ENCODE measurements at regions not wholly inside any gene's neighbourhood (a gene's known extent, or its start where the extent isn't known, plus 50 kb on each side); places are given as distances from the start of the nearest gene placed in this dataset.

DNA sequence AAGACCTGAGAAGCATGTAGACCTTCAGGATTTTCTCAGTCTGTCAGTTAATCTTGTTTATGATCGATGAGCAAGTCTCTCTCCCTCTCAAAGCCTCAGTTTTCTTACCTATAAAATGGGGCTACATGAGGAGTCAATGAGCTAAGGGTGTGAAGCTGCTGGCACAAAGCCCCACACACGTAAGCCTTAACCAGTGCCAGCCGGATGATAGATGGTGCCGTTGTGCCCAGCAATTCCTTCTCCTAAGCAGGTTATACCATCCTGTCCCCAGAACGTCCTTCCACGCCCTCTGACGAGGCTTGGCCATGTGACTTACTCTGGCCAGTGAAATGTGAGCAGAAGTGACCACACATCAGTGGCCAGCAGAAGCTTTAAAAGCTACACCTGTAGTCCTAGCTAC lies 179.0 kb downstream of the C9orf50 start:
- peaks cover 6% of the 10 kb centered on the region for H3K4me1 Mint-ChIP-seq (ENCODE audit: low read depth)
- no peak overlapping the region for H3K27ac Mint-ChIP-seq
- no peaks in the 10 kb centered on the region for H3K36me3 Mint-ChIP-seq (ENCODE audit: low read depth)
- no peaks in the 10 kb centered on the region for H3K9me3 Mint-ChIP-seq
- no peak overlapping the region for H3K4me3 Mint-ChIP-seq (ENCODE audit: low read depth)
- H3K27me3 Mint-ChIP-seq (ENCODE audit: low read depth) = peaks cover 55% of the 10 kb centered on the region
- intact Hi-C loops (cut with micrococcal nuclease) = no loop called here
- no peak for DNase-seq (ENCODE audit: low spot score)

DNA sequence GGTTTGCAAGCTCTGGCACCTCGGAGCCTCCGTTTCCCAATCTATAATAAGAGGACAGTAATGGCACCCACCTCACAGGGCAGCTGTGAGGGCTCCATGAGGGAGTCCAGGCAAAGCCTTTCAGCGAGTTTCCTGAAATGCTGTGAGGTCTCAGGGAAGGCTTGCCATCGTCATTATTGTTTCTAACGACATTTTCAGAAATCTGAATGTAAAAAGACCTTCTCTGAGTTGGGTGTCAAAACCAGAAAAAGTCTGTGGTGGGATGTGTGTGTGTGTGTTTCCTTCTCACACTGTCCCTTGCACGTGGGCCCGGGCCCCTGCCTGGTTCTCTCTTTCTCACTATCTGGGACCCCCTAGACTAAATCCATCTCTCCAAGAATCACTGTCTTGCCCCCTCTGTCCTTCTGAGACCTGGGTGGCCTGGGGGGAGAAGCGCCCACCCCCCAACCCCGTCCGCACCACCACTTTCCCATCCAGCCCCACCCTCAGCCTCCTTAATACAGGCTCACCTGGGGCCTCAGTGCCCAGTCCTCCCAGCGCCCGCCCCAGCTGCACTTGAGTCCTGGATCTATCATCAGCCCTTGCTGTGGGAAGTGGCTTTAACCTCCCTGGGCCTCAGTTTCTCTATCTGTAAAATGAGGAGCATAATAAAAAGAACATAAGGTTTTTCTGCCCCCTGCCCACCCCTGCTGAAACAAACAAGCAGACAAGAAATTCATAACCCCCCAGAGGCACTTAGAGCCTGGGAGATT lies 180.3 kb downstream of the C9orf50 start:
- intact Hi-C loops (cut with micrococcal nuclease) = no loop called here
- H3K4me3 Mint-ChIP-seq (ENCODE audit: low read depth) = no peak overlapping the region
- H3K27me3 Mint-ChIP-seq (ENCODE audit: low read depth) = peaks cover 64% of the 10 kb centered on the region
- no peak overlapping the region for H3K27ac Mint-ChIP-seq
- no peaks in the 10 kb centered on the region for H3K36me3 Mint-ChIP-seq (ENCODE audit: low read depth)
- no peak for DNase-seq (ENCODE audit: low spot score)
- H3K9me3 Mint-ChIP-seq = no peaks in the 10 kb centered on the region
- H3K4me1 Mint-ChIP-seq (ENCODE audit: low read depth) = peaks cover 9% of the 10 kb centered on the region

DNA sequence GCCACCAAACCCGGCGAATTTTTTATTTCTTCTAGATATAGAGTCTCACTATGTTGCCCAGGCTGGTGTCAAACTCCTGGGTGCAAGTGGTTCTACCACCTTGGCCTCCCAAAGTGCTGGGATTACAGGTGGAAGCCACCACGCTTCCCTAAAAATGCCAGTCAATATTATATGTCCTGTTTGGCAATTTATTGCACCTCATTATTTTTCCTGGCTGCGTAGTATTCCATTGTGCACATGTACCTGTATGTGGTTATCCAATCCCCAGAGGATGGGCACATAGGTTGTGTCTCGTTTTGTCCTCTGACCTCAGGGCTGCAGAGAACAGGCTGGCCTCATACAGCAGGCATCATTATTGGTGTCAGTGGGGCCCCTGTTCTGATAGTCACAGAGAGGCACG lies 181.7 kb downstream of the C9orf50 start:
- peaks cover 7% of the 10 kb centered on the region for H3K4me1 Mint-ChIP-seq (ENCODE audit: low read depth)
- no peak for DNase-seq (ENCODE audit: low spot score)
- H3K36me3 Mint-ChIP-seq (ENCODE audit: low read depth) = no peaks in the 10 kb centered on the region
- intact Hi-C loops (cut with micrococcal nuclease) = no loop called here
- no peak overlapping the region for H3K4me3 Mint-ChIP-seq (ENCODE audit: low read depth)
- H3K27me3 Mint-ChIP-seq (ENCODE audit: low read depth) = peaks cover 70% of the 10 kb centered on the region
- no peak overlapping the region for H3K27ac Mint-ChIP-seq
- no peaks in the 10 kb centered on the region for H3K9me3 Mint-ChIP-seq

DNA sequence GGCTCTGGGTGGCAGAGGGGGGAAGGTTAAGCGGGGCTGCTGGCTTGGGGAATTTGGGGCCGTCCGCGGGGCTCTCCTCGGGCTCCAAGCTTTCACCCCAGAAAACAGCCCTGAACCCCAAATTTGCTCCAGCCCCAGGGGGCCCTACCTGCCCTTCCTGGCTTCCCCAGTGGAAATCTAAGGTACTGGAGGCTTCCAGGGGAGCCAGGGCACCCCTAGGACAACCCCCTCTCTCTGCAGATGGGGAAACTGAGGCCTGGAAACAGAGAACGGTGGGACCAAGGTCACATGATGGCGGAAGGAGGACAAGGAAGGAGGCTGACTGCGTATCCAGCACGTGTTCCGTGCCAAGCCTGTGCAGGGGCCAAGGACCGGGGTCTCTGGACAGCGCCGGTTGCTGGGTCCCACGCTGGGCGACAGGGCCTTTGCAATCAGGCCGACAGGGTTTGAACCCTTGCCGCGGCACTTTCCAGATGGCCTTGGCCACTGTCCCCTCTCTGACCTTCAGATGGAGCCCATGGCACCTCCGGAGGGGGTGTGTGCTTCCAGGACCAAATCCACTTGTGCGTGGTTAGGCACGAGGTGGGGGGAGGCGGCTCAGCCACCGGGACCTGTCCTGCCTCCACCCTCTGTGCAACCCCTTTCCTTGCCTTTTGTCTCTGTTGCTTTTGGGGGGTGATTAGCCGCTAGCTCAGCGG lies 183.1 kb downstream of the C9orf50 start:
- Mint-ChIP-seq H3K4me1 (ENCODE audit: low read depth) (peaks cover 7% of the 10 kb centered on the region), H3K27me3 (ENCODE audit: low read depth) (peaks cover 70% of the 10 kb centered on the region)

DNA sequence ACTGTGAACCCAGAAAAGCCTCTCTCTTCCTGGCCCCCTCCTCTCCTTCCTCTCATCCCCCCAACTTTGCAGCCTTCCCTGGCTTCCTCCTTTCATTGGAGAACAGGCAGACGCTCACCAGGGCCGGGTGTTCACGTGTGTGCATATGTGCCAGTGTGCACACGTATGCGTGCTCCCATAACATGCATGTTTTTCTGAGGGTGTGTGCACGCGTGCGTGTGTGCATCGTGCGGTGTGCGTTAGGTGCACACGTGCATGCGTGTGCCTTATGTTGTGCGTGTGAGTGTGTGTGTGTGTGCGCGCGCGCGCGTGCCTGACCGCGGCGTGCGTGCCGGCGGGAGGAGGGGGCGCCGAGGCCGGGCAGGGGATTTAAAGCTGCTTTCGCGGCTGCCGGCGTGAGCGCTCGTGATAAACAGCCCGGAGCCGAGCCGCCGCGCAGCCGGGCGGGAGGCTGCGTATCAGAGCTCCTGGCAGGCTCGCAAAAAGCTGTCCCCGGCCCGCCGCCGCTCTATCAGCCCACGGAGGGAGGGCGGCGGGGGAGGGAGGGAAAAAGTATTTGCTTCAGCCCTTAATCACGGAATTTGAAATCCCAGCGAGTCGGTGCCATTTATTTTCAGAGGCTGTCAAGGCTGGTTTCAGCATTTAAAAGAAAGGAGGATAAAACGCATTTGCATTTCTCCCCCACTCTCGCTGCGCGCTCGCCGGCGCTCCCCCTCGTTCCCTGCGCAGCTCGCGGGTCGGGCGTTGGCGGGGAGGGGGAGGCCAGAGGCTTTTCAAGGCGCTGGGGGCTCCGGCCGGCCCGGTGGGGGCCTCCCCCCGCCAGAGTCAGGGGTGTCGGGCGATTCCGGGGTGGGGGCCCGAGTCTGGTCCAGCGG lies 183.9 kb downstream of the C9orf50 start:
- peaks cover 7% of the 10 kb centered on the region for H3K4me1 Mint-ChIP-seq (ENCODE audit: low read depth)
- H3K9me3 Mint-ChIP-seq = no peaks in the 10 kb centered on the region
- peaks cover 72% of the 10 kb centered on the region for H3K27me3 Mint-ChIP-seq (ENCODE audit: low read depth)
- no peak overlapping the region for H3K27ac Mint-ChIP-seq
- no peaks in the 10 kb centered on the region for H3K36me3 Mint-ChIP-seq (ENCODE audit: low read depth)
- peak overlapping the region; percentile 74 for H3K4me3 Mint-ChIP-seq (ENCODE audit: low read depth)
- DNase-seq (ENCODE audit: low spot score) = no peak
- intact Hi-C loops (cut with micrococcal nuclease) = no loop called here

More for the DNA sequence above, 183.1 kb downstream of the C9orf50 start:
- DNase-seq (ENCODE audit: low spot score) = no peak
- H3K9me3 Mint-ChIP-seq = no peaks in the 10 kb centered on the region
- intact Hi-C loops (cut with micrococcal nuclease) = no loop called here
- no peaks in the 10 kb centered on the region for H3K36me3 Mint-ChIP-seq (ENCODE audit: low read depth)
- peak overlapping the region; percentile 23 for H3K4me3 Mint-ChIP-seq (ENCODE audit: low read depth)
- H3K27ac Mint-ChIP-seq = no peak overlapping the region

DNA sequence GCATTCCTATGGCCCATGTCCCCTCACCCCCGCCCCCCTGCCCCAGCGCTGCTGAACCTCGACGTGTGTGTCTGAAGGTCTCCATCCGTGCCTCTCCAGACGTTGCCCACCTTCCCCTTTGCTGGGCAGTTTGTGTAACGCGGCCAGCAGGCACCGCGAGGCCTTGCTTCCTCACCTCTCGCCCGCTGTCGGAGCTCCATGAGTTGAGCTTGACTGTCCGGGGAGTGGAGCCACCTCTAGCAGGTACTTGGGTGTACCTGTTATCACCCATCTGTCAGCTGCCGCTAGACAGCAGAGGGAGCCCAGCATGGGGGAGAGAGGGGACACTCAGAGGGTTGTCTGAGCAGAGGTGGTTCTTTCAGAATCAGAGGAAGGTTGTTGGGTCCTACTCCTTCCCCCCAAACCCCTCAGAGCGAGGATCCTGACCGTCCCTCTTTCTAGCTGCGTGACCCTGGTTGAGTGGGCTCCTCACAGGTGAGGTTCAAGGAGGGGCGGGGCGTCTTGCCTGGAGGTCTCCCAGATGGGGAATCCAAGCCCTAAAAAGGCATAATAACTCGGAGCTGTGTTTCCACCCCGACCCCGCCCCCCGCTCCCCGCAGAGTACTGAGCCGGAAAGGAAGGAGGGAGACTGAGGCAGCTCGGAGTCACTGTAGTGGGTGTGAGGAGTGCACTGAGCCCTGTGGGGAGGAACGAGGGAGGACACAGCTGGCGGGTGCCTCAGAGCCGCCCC lies 184.7 kb downstream of the C9orf50 start:
- intact Hi-C loops (cut with micrococcal nuclease) = no loop called here
- DNase-seq (ENCODE audit: low spot score) = no peak
- H3K9me3 Mint-ChIP-seq = no peaks in the 10 kb centered on the region
- no peak overlapping the region for H3K27ac Mint-ChIP-seq
- no peak overlapping the region for H3K4me3 Mint-ChIP-seq (ENCODE audit: low read depth)
- H3K27me3 Mint-ChIP-seq (ENCODE audit: low read depth) = peaks cover 65% of the 10 kb centered on the region
- no peaks in the 10 kb centered on the region for H3K36me3 Mint-ChIP-seq (ENCODE audit: low read depth)
- peaks cover 7% of the 10 kb centered on the region for H3K4me1 Mint-ChIP-seq (ENCODE audit: low read depth)

DNA sequence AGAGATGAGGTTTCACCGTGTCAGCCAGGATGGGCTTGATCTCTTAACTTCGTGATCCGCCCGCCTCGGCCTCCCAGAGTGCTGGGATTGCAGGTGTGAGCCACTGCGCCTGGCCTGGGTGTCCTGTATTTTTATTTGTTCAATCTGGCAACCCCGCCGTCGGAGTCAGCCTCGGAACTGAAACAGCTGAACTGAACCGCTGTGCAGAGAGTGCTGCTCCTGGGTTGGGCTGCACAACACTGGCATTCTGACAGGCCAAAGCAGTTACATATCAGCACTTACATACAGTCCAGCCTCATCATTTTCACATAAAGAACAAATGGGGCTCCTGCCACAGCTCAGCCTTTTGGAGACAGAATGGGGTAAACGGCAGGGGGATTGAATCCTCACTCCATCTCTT lies 185.6 kb downstream of the C9orf50 start:
- no peak overlapping the region for H3K4me3 Mint-ChIP-seq (ENCODE audit: low read depth)
- peaks cover 56% of the 10 kb centered on the region for H3K27me3 Mint-ChIP-seq (ENCODE audit: low read depth)
- DNase-seq (ENCODE audit: low spot score) = no peak
- no peaks in the 10 kb centered on the region for H3K9me3 Mint-ChIP-seq
- H3K4me1 Mint-ChIP-seq (ENCODE audit: low read depth) = peaks cover 7% of the 10 kb centered on the region
- no peaks in the 10 kb centered on the region for H3K36me3 Mint-ChIP-seq (ENCODE audit: low read depth)
- no peak overlapping the region for H3K27ac Mint-ChIP-seq
- intact Hi-C loops (cut with micrococcal nuclease) = no loop called here

DNA sequence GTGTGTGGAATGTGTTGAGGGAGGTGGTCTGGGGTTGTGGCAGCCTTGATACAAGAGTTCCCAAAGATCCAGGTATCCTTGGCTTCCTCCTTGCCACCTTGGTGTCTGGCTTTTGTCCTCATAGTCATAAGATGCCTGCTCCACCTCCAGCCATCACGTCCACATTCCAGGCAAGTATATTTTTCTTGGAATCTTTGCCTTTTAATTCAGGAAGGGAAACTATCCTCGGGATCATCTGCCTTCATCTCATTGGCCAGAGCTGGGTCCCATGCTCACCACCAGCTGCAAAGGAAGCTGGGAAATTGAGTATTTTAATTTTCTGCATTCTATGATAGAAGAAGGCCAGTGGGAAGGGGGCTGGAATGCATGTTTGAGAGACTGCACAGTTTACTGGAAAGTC lies 186.7 kb downstream of the C9orf50 start:
- H3K4me1 Mint-ChIP-seq (ENCODE audit: low read depth) = peaks cover 7% of the 10 kb centered on the region
- no peak overlapping the region for H3K4me3 Mint-ChIP-seq (ENCODE audit: low read depth)
- no peaks in the 10 kb centered on the region for H3K36me3 Mint-ChIP-seq (ENCODE audit: low read depth)
- intact Hi-C loops (cut with micrococcal nuclease) = no loop called here
- H3K27ac Mint-ChIP-seq = no peak overlapping the region
- no peaks in the 10 kb centered on the region for H3K9me3 Mint-ChIP-seq
- DNase-seq (ENCODE audit: low spot score) = no peak
- peaks cover 50% of the 10 kb centered on the region for H3K27me3 Mint-ChIP-seq (ENCODE audit: low read depth)

DNA sequence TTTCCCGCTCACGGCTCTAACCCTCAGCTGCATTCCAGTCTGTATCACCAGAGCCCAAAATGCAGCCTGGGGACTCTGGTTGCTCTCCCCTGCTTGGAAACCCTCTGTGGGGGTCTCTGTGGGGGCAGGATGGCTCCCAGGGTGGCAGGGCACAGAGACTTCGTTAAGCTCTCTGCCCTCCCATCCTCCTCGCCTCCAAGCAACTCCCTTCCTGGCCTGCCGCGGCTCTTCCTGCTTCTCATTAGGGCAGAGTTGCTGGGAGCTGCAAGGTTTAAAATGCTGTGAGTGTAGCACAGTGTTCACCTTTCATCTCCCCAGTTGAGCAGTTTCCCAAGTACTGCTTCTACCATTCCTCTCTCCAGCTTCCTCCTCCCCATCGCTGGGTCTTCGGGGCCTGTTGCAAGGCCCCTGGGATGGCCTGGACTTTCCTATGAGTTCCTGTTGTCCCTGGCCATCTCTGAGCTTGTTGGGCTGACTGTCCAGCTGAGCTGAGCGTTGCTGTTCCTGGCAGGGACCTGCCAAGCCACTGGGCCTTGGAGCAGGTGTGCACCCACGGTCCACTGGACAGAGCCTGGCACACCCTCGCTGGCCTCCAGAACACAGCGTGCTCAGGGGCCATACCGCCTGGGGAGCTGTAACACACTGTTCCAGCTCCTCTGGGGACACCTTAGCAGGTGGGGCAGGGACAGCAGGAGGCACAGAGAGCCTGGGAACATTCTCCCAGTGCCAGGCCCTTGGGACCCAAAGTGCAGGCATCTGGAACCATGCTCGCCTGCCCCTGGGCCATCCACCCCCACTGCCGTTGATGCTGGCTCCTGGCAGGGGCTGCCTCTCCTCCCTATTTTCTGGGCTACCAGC lies 188.4 kb downstream of the C9orf50 start:
- H3K4me3 Mint-ChIP-seq (ENCODE audit: low read depth) = no peak overlapping the region
- intact Hi-C loops (cut with micrococcal nuclease) = no loop called here
- H3K27me3 Mint-ChIP-seq (ENCODE audit: low read depth) = peaks cover 33% of the 10 kb centered on the region

DNA sequence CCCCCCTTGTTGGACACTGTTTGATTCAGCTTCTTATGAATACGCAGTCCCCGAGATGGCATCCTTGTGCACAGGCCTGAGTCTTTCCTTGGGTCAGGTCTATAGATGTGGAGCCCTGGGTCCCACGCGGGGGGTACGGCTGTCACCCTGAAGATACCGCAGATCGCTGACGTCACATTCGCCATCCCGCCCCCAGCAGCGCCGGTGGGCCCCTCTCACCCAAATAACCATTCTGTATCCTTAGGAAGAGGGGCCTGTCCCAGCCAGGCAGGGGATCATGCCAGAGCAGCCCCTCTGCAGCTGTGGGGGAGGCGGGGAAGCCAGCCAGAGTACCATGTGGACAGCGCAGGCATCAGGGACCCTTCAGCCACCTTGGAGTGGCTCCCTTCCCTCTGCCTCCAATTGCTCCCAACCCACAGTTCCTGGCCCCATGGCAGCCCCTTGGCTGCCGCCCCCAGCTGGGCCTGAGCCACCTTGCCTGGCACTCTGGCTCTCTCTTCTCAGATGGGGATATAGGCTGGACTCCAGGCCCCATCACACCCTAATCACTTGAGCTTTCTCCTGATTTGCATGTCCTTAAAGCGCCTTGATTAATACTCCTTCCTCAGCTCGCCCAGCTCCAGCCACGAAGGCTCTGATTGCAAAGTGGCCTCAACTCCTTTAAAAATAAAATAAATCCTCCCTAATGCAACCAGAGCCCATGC lies 189.8 kb downstream of the C9orf50 start:
- intact Hi-C loops (cut with micrococcal nuclease) = no loop called here
- peaks cover 24% of the 10 kb centered on the region for H3K27me3 Mint-ChIP-seq (ENCODE audit: low read depth)
- H3K4me3 Mint-ChIP-seq (ENCODE audit: low read depth) = no peak overlapping the region
- no peak overlapping the region for H3K27ac Mint-ChIP-seq
- no peaks in the 10 kb centered on the region for H3K4me1 Mint-ChIP-seq (ENCODE audit: low read depth)
- no peaks in the 10 kb centered on the region for H3K36me3 Mint-ChIP-seq (ENCODE audit: low read depth)
- DNase-seq (ENCODE audit: low spot score) = no peak
- H3K9me3 Mint-ChIP-seq = no peaks in the 10 kb centered on the region

More for the DNA sequence above, 188.4 kb downstream of the C9orf50 start:
- peaks cover 5% of the 10 kb centered on the region for H3K4me1 Mint-ChIP-seq (ENCODE audit: low read depth)
- H3K27ac Mint-ChIP-seq = no peak overlapping the region
- no peaks in the 10 kb centered on the region for H3K36me3 Mint-ChIP-seq (ENCODE audit: low read depth)
- H3K9me3 Mint-ChIP-seq = no peaks in the 10 kb centered on the region
- no peak for DNase-seq (ENCODE audit: low spot score)

DNA sequence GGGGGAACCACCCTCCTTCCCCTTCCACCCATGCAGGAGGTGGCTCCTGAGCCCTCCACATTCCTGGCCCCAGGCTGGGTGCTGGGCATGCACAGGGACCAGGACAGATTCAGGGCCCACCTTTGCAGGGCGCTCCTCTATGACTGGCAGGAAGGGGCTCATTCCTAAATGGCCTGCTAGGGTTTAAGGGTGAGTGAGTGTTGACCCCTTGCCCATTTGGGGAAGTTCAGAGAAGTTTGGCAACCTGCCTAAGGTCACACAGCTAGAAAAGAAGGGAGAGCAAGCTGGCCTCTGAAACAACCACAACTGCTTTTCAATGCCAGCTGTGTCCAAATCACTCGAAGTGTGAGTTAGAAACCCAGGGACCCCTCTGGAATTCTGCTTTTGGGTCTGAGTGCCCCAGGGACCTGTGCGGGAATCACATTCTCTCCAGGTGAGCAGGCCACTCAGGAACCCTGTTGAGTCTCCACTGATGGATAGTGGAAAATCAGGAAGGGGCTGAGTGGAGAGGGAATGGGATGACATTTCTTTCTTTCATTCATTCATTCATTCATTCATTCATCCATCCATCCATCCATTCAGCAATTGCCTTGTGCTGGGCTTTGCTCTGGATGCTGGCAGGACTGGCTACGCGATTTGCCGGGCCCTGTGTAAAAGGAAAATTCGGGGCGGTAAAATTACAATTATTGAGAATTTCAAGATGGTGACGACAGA lies 191.9 kb downstream of the C9orf50 start:
- Mint-ChIP-seq H3K27ac (no peak overlapping the region), H3K9me3 (no peaks in the 10 kb centered on the region), H3K4me3 (ENCODE audit: low read depth) (no peak overlapping the region), H3K27me3 (ENCODE audit: low read depth) (peaks cover 11% of the 10 kb centered on the region), H3K4me1 (ENCODE audit: low read depth) (no peaks in the 10 kb centered on the region), H3K36me3 (ENCODE audit: low read depth) (no peaks in the 10 kb centered on the region)
- no peak for DNase-seq (ENCODE audit: low spot score)
- intact Hi-C loops (cut with micrococcal nuclease) = no loop called here

Data from activated T-helper 2 cell treated with anti-CD3 and anti-CD28 coated beads, Interferon-gamma antibody, Interleukin-2, Interleukin-4, amounts not matched to agents 10 μg/mL and 5 μg/mL and 100 μg/mL, durations not matched to agents 14 hours and 24 hours and 36 hours (primary cell).